ENCODE measurements at regions not wholly inside any gene's neighbourhood (a gene's known extent, or its start where the extent isn't known, plus 50 kb on each side); places are given as distances from the start of the nearest gene placed in this dataset.
"Not testable (repeated sequence)": the region's sequence is repeated elsewhere in the genome, so short reads cannot be mapped to it uniquely, and the experiment has no call there.

- DNase-seq (ENCODE audit: extremely low read depth, low read depth, low spot score) = no peak
Observed at GRCh38 chr4:14149176-14150053, 521.9 kb upstream of the BOD1L1 start.

- DNase-seq (ENCODE audit: extremely low read depth, low read depth, low spot score) = no peak
Observed at GRCh38 chr4:14151101-14151500, 523.6 kb upstream of the BOD1L1 start.

DNA sequence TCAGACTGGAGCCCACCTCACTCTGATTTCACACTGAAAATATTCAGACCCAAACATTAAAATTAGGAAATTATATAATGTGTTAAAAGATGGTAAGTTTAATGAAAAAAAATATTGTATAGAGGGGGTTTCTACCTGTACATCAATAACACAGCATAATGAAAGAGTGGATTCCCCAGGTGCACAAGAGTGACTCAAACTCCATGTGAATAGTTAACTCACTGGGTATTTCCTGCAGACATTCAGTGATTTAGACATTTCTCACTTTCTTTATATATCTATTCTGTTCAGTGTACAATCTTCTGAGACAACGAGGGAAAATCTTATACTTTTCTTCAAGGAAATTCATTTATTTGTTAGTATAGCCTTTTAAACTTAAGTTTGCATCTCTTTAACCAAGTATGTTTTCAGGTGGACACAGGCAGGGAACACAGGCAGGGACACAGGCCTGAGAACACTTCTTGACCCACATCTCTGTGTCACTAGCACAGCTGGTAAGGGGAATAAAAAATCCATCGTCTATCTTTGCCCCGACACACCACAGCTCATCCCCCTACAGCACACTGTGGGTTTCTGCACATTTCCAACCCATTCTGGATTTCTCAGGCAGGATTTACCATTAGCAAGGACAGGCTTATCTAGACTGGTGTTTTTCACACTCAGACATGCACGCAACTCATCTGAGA lies 525.5 kb upstream of the BOD1L1 start:
- no peak for DNase-seq (ENCODE audit: extremely low read depth, low read depth, low spot score)

DNA sequence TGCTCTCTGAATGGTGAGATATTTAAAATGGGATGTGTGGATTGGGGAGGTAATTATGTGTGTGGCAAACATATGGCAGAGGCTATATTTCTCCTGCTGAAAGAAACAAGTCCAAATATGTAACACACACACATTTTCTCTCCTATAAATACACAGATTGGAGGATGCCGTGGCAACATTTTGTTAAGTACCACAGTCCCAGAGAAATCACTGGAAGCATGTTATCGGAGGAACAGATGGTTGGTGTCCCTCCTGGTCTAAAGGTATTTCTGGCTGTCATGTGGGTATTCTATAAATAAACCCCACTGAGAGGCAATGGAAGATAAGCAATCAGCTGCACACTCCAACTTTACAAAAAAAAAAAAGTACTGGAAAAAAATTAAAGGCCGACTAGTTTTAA lies 528.3 kb upstream of the BOD1L1 start:
- no peak for DNase-seq (ENCODE audit: extremely low read depth, low read depth, low spot score)

DNA sequence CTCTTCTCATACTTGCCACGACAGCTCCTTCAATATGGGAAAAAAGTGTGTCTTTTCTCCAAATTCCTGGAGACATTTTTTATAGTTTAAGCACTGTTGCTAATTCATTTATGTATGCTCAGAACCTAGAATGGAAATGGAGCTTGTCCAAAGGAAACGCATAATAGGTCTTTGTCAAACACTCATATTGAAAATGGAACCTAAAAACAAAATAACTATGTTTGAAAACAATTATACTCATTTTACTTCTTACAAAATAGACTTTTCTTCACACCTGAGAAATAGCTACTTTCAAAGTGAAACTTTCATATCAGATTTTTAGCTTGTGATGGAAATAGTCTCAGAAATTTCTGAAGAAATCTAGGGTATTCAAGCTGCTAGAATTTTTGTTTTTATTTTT lies 529.7 kb upstream of the BOD1L1 start:
- no peak for DNase-seq (ENCODE audit: extremely low read depth, low read depth, low spot score)

- DNase-seq (ENCODE audit: extremely low read depth, low read depth, low spot score) = no peak
Observed at GRCh38 chr4:14165222-14165920, 537.8 kb upstream of the BOD1L1 start.

DNA sequence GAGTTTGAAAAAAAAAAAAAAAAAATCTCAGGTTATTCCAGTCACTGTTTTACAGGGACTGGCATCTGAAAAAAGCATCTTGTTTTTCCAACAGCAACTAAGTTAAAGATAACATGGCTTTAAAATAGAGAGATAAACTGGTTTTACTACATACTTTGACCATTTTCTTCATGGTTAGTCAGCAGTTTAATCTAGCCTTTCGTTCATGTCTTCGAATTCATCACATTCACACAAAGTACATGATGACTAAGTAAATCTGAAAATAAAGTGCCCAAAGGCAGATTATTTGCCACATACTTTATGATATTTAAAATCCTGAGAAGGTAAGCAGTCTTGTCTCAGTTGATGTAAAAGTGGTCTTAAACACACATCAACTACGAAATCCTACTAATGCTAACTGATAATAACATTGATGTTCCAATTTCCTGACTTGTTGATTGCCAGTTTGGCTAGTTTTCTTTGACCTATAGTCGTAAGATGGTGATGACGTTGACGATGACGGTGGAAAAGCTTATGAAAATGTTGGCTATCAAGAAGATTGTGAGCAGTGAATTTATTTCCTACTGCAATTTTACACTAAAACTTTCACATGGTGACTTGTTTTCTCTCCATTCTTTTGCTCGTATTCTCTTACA lies 540.5 kb upstream of the BOD1L1 start:
- no peak for DNase-seq (ENCODE audit: extremely low read depth, low read depth, low spot score)

DNA sequence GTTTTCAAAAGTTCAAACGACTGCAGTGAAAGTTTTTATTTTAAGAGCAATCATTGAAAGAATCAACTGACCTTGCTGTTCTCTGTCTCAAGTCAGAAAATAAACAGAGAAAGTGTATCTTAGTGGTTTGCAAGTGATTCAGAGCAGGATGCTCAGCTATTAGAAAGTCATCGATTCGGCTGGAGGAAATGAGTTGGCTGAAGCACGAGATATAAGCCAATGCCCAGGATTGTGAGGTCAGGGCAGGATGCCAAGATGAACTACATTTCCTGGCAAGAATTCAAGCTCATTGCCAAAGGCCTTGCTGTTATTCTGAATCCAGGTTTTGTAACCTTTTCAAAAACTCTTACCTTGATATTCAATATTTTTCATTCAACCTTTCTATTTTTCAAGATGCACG lies 541.4 kb upstream of the BOD1L1 start:
- DNase-seq (ENCODE audit: extremely low read depth, low read depth, low spot score) = peak; percentile 96

DNA sequence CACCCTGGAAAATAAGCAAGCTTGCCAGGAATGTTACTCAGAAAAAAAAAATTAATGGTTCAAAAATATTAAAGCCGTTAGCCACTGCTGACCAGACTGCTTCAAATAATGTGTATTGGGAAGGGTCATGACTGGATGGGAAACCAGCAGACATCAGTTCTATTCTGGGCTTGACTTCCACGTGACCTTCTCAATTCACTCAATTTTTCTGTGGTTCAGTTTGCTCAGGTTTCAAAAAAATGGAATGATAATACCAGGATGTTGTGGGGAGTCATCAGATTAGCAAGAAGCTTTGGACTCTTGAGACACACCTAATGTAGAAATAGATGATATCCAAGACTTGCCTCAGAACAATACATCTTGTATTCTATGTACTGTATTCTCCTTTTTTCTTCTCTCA lies 541.9 kb upstream of the BOD1L1 start:
- no peak for DNase-seq (ENCODE audit: extremely low read depth, low read depth, low spot score)

DNA sequence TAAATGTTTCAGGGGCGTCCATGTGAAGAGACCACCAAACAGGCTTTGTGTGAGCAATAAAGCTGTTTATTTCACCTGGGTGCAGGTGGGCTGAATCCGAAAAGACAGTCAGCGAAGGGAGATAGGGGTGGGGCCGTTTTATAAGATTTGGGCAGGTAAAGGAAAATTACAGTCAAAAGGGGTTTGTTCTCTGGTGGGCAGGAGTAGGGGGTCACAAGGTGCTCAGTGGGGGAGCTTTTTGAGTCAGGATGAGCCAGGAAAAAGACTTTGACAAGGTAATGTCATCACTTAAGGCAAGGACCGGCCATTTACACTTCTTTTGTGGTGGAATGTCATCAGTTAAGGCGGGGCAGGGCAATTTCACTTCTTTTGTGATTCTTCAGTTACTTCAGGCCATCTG lies 542.4 kb upstream of the BOD1L1 start:
- DNase-seq (ENCODE audit: extremely low read depth, low read depth, low spot score) = not testable (repeated sequence)

- DNase-seq (ENCODE audit: extremely low read depth, low read depth, low spot score) = no peak
Observed at GRCh38 chr4:14176613-14177012, 549.1 kb upstream of the BOD1L1 start.

DNA sequence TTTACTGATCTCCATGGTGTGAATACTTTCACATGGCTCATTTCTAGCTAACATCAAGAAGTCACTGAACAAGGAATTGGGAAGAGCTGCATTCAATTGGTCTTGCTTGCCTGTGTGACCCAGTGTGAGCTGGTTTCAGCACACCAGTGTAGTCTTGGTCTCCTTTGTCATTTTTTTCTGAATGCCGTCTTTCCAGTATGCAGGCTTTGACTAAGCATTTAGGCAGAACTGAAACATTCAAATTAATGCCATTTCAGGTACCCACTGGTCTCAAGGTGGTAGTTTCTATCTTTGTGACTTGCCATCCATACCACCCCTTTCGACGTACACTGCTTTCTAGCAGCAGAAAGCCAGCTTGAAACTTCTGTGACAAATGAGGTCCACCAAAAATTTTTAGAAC lies 550.5 kb upstream of the BOD1L1 start:
- no peak for DNase-seq (ENCODE audit: extremely low read depth, low read depth, low spot score)

DNA sequence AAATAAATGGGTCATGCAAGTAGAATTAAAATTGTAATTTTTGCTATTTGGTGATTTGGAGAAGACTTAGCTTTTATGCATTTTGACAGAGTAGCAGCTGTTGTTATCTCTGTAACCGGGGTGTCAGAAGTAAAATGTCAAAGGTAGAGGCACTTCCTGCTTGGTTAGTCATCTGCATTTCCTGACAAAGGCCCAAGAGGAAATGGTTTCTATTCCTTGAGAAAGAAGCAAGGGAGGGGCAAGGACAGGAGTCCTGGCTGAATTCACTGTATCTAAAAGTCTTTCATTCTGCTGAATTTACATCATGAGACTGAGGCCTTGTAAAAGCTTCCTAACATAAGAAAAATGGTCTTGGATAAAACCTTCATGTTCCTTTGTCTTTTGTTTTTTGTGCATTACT lies 550.9 kb upstream of the BOD1L1 start:
- DNase-seq (ENCODE audit: extremely low read depth, low read depth, low spot score) = peak; percentile 42

- no peak for DNase-seq (ENCODE audit: extremely low read depth, low read depth, low spot score)
Observed at GRCh38 chr4:14180166-14180565, 552.6 kb upstream of the BOD1L1 start.

GRCh38 chr4:14180983-14181601 lies 553.6 kb upstream of the BOD1L1 start:
- DNase-seq (ENCODE audit: extremely low read depth, low read depth, low spot score) = peak; percentile 37

- no peak for DNase-seq (ENCODE audit: extremely low read depth, low read depth, low spot score)
Observed at GRCh38 chr4:14182148-14182547, 554.6 kb upstream of the BOD1L1 start.

DNA sequence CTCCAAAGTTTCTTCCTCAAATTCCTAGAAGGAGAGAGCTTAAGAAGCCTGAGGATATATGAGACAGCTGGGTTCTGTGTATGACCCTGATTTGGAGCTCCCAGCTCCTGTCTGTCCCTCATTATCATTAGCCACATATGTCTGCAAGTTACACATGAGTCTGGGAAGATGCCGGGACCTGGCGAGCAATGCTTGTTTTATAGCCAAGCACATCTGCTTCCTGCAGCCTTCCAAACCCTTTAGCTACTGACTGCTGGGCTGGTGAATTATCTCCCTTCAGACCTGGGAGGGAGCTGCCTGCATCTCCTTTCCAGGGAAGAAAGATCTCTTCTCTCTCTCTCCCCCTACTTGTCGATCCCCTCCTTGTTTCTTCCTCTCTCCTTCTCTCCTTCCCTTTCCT lies 556.7 kb upstream of the BOD1L1 start:
- DNase-seq (ENCODE audit: extremely low read depth, low read depth, low spot score) = no peak

- no peak for DNase-seq (ENCODE audit: extremely low read depth, low read depth, low spot score)
Observed at GRCh38 chr4:14184767-14185166, 557.2 kb upstream of the BOD1L1 start.

DNA sequence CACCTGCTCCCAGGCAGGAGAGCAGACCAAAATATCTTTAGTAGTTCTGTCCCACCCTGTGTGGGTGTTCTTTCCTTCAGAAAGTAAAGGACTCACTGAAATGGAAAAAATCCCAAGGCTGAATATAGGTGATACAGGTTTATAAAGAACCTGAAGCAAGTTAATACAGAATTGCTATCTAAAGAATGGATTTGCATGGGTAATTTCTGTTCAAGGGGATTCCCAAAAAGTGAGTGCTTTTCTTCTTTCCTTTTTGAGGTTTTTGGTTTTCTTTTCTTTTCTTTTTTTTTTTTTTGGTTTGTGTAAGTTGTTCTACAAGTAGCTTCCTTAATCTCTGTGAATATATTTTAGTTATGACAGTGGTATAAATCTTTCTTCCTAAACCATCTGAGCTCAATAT lies 560.7 kb upstream of the BOD1L1 start:
- DNase-seq (ENCODE audit: extremely low read depth, low read depth, low spot score) = no peak

- DNase-seq (ENCODE audit: extremely low read depth, low read depth, low spot score) = no peak
Observed at GRCh38 chr4:14193601-14194000, 566.1 kb upstream of the BOD1L1 start.

GRCh38 chr4:14196131-14196530 lies 568.6 kb upstream of the BOD1L1 start:
- peak; percentile 31 for DNase-seq (ENCODE audit: extremely low read depth, low read depth, low spot score)
